PC-9 (cell line): ENCODE measurements at regions not wholly inside any gene's neighbourhood (a gene's known extent, or its start where the extent isn't known, plus 50 kb on each side); places are given as distances from the start of the nearest gene placed in this dataset.

Experiments
- BruUV-seq: library from RNA; stranded (reverse); fragments of 400-500 nt; replicated peaks from 2 replicates; lab custom pipeline; 2021; lab: Mats Ljungman, UMichigan
- CTCF ChIA-PET: fragments of 300-600 bp; sonication (Branson Sonifier 250); formaldehyde crosslinking; loops from one replicate; lab custom pipeline; 2022; ENCODE audit warnings: antibody characterized with exemption; lab: Charles Lee
- POLR2A ChIA-PET: fragments of 300-600 bp; sonication (Branson Sonifier 250); formaldehyde crosslinking; loops from one replicate; lab custom pipeline; 2022; ENCODE audit warnings: antibody characterized with exemption; ENCODE audit not compliant: unreplicated experiment; lab: Charles Lee
- DNase-seq, 2 experiments: peaks; one replicate each; pipeline versions ENCODE4 v3.0.0 to v3.0.0-alpha.2; 2015 to 2022; ENCODE audit warnings: mixed read lengths in 1 of 2
- H2AFZ ChIP-seq: fragments of 200-600 bp; sonication (generic); 2 replicates; pipeline ENCODE4 v1.8.1; 2017; ENCODE audit warnings: antibody characterized with exemption
- H3F3A ChIP-seq: fragments of 200-600 bp; sonication (generic); 2 replicates; pipeline ENCODE4 v1.8.1; 2017; ENCODE audit warnings: antibody characterized with exemption, mild to moderate bottlenecking, low read depth; ENCODE audit not compliant: insufficient read depth
- H3K27ac ChIP-seq: fragments of 200-600 bp; sonication (generic); 2 replicates; pipeline ENCODE4 v1.6.1; 2016; ENCODE audit warnings: mixed run types
- H3K27me3 ChIP-seq: fragments of 200-600 bp; sonication (generic); 2 replicates; pipeline ENCODE4 v1.6.1; 2016; ENCODE audit warnings: low read depth, mixed run types; ENCODE audit not compliant: insufficient read depth
- H3K36me3 ChIP-seq: fragments of 200-600 bp; sonication (generic); 2 replicates; pipeline ENCODE4 v1.6.1; 2016; ENCODE audit warnings: low read depth, mixed run types
- H3K4me1 ChIP-seq: fragments of 200-600 bp; sonication (generic); replicated peaks from 2 replicates; pipeline ENCODE4 v1.6.1; 2016; ENCODE audit warnings: mixed run types; ENCODE audit not compliant: insufficient read depth
- H3K4me2 ChIP-seq: fragments of 200-600 bp; sonication (generic); 2 replicates; pipeline ENCODE4 v1.6.1; 2017; ENCODE audit warnings: mixed run types
- H3K4me3 ChIP-seq: fragments of 200-600 bp; sonication (generic); 2 replicates; pipeline ENCODE4 v1.6.1; 2016; ENCODE audit warnings: mixed run types
- H3K79me2 ChIP-seq: fragments of 200-600 bp; sonication (generic); 2 replicates; pipeline ENCODE4 v1.6.1; 2017; ENCODE audit warnings: low read depth, mixed run types
- H3K9me2 ChIP-seq: fragments of 200-600 bp; sonication (generic); 2 replicates; pipeline ENCODE4 v1.8.1; 2017; ENCODE audit warnings: mild to moderate bottlenecking; ENCODE audit not compliant: insufficient read depth
- H3K9me3 ChIP-seq: fragments of 200-600 bp; sonication (generic); 2 replicates; pipeline ENCODE4 v1.8.1; 2016; ENCODE audit warnings: low read depth; ENCODE audit not compliant: insufficient read depth
- H4K20me1 ChIP-seq: fragments of 200-600 bp; sonication (generic); 2 replicates; pipeline ENCODE4 v1.8.1; 2017; ENCODE audit not compliant: insufficient read depth
- EZH2 ChIP-seq: fragments of 200-600 bp; sonication (generic); IDR thresholded peaks from 2 replicates; pipeline ENCODE4 v1.8.0; 2017; ENCODE audit warnings: antibody characterized with exemption, low read depth
- intact Hi-C: fragments of 100-400 bp; cut with micrococcal nuclease; formaldehyde crosslinking; loops from one replicate; pipeline ENCODE4 v1.10.0; 2022; ENCODE audit not compliant: unreplicated experiment
- TF ChIP-seq, protein P1 (sequence below): fragments of 200-600 bp; sonication (generic); conservative IDR thresholded peaks from 2 replicates; pipeline ENCODE4 v1.6.1; 2017; ENCODE audit warnings: mixed run types, antibody characterized with exemption, mild to moderate bottlenecking, moderate library complexity

DNA sequence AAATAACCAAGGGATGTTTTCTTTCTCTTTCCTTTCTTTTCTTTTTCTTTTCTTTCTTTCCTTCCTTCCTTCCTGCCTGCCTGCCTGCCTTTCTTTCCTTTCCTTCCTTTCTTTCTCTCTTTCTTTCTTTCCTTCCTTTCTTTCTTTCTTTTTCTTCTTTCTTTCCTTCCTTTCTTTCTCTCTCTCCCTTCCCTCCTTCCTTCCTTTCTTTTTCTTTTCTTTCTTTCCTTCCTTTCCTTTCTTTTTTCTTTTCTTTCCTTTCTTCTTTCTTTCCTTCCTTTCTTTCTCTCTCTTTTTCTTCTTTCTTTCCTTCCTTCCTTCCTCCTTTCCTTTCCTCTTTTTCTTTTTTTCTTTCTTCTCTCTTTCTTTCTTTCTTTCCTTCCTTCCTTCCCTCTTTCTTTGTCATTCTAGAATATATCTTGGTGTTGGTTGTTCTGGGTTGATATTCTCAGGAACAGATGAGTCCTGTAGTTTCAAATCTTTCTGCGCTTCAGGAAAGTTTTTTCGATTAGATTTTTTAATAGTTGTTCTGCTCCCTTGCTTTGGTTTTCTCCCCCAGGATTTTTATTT, 101.5 kb upstream of the FBXO11 start:
- Histone ChIP-seq H3K27me3 (no peaks in the 10 kb centered on the region), H3K36me3 (no peaks in the 10 kb centered on the region), H3K9me3 (no peaks in the 10 kb centered on the region), H3K9me2 (0 out of 2 replicates have a peak, but pooled peaks cover 5% of the 10 kb centered on the region), H3K4me2 (no peak overlapping the region), H2AFZ (no peak overlapping the region), H3F3A (no peaks in the 10 kb centered on the region), H4K20me1 (no peaks in the 10 kb centered on the region), H3K27ac (no peak overlapping the region), H3K4me3 (no peak overlapping the region), H3K4me1 (no peaks in the 10 kb centered on the region), H3K79me2 (no peaks in the 10 kb centered on the region)
- CTCF ChIA-PET, result no interaction called here
- no peak for DNase-seq
- intact Hi-C loops, result no loop called here
- no TSS peak for BruUV-seq
- POLR2A ChIA-PET, result no interaction called here
- TF ChIP-seq EZH2, result no peak
- TF ChIP-seq, protein P1, sequence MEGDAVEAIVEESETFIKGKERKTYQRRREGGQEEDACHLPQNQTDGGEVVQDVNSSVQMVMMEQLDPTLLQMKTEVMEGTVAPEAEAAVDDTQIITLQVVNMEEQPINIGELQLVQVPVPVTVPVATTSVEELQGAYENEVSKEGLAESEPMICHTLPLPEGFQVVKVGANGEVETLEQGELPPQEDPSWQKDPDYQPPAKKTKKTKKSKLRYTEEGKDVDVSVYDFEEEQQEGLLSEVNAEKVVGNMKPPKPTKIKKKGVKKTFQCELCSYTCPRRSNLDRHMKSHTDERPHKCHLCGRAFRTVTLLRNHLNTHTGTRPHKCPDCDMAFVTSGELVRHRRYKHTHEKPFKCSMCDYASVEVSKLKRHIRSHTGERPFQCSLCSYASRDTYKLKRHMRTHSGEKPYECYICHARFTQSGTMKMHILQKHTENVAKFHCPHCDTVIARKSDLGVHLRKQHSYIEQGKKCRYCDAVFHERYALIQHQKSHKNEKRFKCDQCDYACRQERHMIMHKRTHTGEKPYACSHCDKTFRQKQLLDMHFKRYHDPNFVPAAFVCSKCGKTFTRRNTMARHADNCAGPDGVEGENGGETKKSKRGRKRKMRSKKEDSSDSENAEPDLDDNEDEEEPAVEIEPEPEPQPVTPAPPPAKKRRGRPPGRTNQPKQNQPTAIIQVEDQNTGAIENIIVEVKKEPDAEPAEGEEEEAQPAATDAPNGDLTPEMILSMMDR, result no peak

DNA sequence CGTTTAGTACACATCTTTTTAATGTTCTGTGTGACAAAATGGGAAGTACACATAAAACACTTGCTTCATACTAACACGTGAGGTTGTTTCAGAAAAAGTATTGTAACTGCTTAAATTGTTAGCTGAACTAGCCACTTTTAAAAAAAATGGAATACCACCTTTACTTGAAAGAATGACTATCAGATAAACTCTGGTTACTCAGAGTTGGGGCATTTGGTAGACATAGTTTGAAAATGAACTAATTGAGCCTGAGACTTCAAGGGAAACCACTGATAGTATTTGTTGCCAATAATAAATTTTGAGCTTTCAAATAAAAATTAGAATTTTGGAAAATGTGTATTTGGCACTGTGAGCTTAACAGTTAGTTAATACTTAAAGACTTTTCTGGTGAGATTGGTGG, 103.0 kb upstream of the FBXO11 start:
- no peak overlapping the region for H2AFZ ChIP-seq
- H3K4me3 ChIP-seq, result no peak overlapping the region
- H3K36me3 ChIP-seq, result no peaks in the 10 kb centered on the region
- BruUV-seq, result no TSS peak
- 0 out of 2 replicates have a peak, but pooled peaks cover 5% of the 10 kb centered on the region for H3K9me2 ChIP-seq
- POLR2A ChIA-PET, result no interaction called here
- no peaks in the 10 kb centered on the region for H3K9me3 ChIP-seq
- no peak for DNase-seq
- TF ChIP-seq EZH2, result no peak
- TF ChIP-seq, protein P1, result no peak
- H3K4me2 ChIP-seq, result no peak overlapping the region
- no peaks in the 10 kb centered on the region for H3K79me2 ChIP-seq
- no peaks in the 10 kb centered on the region for H3K4me1 ChIP-seq
- no peaks in the 10 kb centered on the region for H4K20me1 ChIP-seq
- intact Hi-C loops, result no loop called here
- no peak overlapping the region for H3K27ac ChIP-seq
- CTCF ChIA-PET, result no interaction called here
- no peaks in the 10 kb centered on the region for H3K27me3 ChIP-seq
- no peaks in the 10 kb centered on the region for H3F3A ChIP-seq

DNA sequence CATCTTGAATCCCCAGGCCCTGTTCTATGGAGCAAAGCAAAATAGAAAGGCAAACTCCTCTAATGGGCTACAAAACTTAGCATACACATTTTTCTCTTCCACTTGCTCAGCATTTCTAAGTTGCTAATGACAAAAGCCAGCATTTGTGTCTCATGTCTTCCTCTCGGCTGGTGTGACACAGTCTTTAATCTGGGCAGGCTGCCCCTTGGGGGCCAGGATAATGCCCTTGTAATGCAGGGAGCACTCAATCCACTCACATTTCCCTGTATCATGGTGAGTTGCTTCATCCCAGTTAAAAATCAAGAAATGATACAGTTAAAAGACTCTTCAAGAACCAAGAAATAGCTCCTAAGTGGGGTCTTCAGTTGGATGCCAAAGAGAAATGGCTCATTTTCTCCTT, 109.1 kb upstream of the FBXO11 start:
- H3K27me3 ChIP-seq, result no peaks in the 10 kb centered on the region
- POLR2A ChIA-PET, result interaction anchor here (0.6 kb wide), 1 partner anchor 80 kb away, joined by 3 read pairs; no protein-coding TSS in a partner anchor
- H4K20me1 ChIP-seq, result no peaks in the 10 kb centered on the region
- H3K79me2 ChIP-seq, result no peaks in the 10 kb centered on the region
- CTCF ChIA-PET, result no interaction called here
- no peaks in the 10 kb centered on the region for H3K36me3 ChIP-seq
- H3K9me3 ChIP-seq, result 0 out of 2 replicates have a peak, but pooled peaks cover 4% of the 10 kb centered on the region
- intact Hi-C loops, result no loop called here
- BruUV-seq, result no TSS peak
- TF ChIP-seq, protein P1, result no peak
- TF ChIP-seq EZH2, result no peak
- no peaks in the 10 kb centered on the region for H3K4me1 ChIP-seq
- H3F3A ChIP-seq, result no peaks in the 10 kb centered on the region
- DNase-seq, result no peak
- H3K4me2 ChIP-seq, result no peak overlapping the region
- H3K9me2 ChIP-seq, result 0 out of 2 replicates have a peak, but pooled peaks cover 5% of the 10 kb centered on the region
- no peak overlapping the region for H3K4me3 ChIP-seq
- no peak overlapping the region for H2AFZ ChIP-seq
- no peak overlapping the region for H3K27ac ChIP-seq
